Neural progenitor cell (in vitro differentiated cells): ENCODE measurements at regions not wholly inside any gene's neighbourhood (a gene's known extent, or its start where the extent isn't known, plus 50 kb on each side); places are given as distances from the start of the nearest gene placed in this dataset.

Experiments
- CTCF ChIP-seq: fragments of 200-600 bp; sonication (generic); IDR thresholded peaks from 2 replicates; pipeline ENCODE4 v1.5.1; 2017; ENCODE audit warnings: antibody characterized with exemption, mild to moderate bottlenecking
- EZH2 ChIP-seq: fragments of 200-600 bp; sonication (generic); IDR thresholded peaks from 2 replicates; pipeline ENCODE4 v1.6.1; 2017; ENCODE audit warnings: antibody characterized with exemption, mild to moderate bottlenecking, moderate library complexity

GRCh38 chr2:734496-734895 lies 57.3 kb upstream of the TMEM18 start:
- TF ChIP-seq CTCF (no peak), EZH2 (no peak)
